ENCODE measurements at regions not wholly inside any gene's neighbourhood (a gene's known extent, or its start where the extent isn't known, plus 50 kb on each side); places are given as distances from the start of the nearest gene placed in this dataset.

DNA sequence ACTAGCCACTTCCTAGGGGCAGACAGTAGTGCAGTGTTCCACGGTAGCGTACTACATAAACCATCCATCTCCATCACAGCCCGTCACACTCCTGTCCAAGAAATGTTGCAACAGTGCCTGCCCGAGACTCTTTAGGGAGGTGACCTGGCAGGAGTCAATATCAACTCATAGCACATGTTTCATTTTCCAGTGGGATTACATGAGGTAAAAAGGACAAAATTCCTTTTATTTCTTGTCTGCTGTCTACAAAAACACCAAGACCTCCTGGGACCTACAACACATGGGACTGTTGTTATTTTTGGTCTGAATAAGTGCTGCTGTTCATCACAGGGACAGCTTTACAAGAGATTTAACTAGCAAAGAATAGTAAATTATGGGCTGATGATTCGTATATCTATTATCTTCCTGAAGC is 99.9 kb downstream of the MPP7 start:
- DNase-seq (peak in 1 of 2 donors; percentile 62), ATAC-seq (ENCODE audit: low FRiP score) (peak; percentile 84)
- Histone ChIP-seq H3K27ac (ENCODE audit: low read depth in 1 of 2, low read length in 2 of 2) (no peak overlapping the region), H3K4me1 (ENCODE audit: control insufficient read depth in 1 of 2, insufficient read depth in 2 of 2, low read length in 2 of 2) (peaks cover 0 to 6% of the 10 kb centered on the region in 2 donors), H3K36me3 (ENCODE audit: control insufficient read depth in 1 of 2, insufficient read depth in 2 of 2, low read length in 1 of 2) (no peaks in the 10 kb centered on the region), H3K9me3 (ENCODE audit: control insufficient read depth, low read length) (peaks cover under 1% of the 10 kb centered on the region), H3K27me3 (ENCODE audit: control insufficient read depth in 1 of 2, insufficient read depth in 2 of 2, low read length in 1 of 2) (no peaks in the 10 kb centered on the region), H3K4me3 (ENCODE audit: low read length in 2 of 2) (no peak overlapping the region)
- 21 to 22% methylated on average over 5 of the region's 5 CpGs for WGBS, 2 donors
- intact Hi-C loops (cut with DNase I), result no loop called here

DNA sequence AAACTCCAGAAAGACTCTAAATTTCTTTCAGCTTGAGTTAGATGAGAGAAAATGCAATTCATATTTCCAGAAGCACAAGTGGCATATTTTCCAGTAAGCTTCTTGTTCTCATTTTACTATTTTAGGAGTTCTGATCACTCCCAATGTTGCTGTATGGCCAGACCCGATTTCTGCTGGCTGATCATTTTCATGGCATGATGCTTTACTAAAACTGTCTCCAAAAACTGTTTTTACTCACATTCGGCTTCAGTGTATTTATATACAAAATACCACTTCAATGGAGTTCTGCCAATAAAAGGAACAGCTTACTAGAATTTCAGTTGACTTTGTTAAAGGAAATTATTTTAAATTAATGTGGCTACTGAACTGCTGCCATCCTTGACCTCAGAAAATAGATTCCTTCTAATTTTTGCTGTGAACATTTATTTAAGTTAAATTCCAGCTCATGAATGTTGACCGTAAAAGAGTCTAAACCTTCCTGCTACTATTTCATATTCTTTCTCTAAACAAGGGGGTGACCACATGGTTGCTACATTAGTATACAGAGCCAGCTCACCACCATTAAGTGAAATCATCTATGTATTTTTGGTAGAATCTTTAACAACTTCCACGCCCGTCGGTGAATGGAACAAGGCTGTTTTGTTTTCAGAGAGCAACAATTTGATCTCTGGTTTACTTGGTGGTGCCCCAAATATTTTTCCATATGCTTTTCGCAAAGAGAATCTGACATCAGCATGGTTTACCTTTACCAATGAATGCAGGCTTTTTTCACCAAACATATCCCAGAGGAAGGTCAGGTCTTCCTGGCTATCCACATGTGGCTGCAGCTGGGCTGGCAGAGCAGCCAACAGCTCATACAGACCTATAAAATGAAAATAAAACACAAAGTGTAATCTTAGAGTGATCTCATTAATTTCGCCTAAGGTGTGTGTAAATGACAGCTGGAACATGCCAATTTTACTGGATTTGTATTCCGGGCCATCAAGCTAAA is 101.2 kb downstream of the MPP7 start:
- Histone ChIP-seq H3K36me3 (ENCODE audit: control insufficient read depth in 1 of 2, insufficient read depth in 2 of 2, low read length in 1 of 2) (no peaks in the 10 kb centered on the region), H3K27ac (ENCODE audit: low read depth in 1 of 2, low read length in 2 of 2) (no peak overlapping the region), H3K4me1 (ENCODE audit: control insufficient read depth in 1 of 2, insufficient read depth in 2 of 2, low read length in 2 of 2) (peaks cover 0 to 6% of the 10 kb centered on the region in 2 donors), H3K27me3 (ENCODE audit: control insufficient read depth in 1 of 2, insufficient read depth in 2 of 2, low read length in 1 of 2) (no peaks in the 10 kb centered on the region), H3K9me3 (ENCODE audit: control insufficient read depth, low read length) (no peaks in the 10 kb centered on the region), H3K4me3 (ENCODE audit: low read length in 2 of 2) (no peak overlapping the region)
- intact Hi-C loops (cut with DNase I), result no loop called here
- no peak for DNase-seq
- no peak for ATAC-seq (ENCODE audit: low FRiP score)
- WGBS, 2 donors, result 66 to 68% methylated on average over 9 of the region's 9 CpGs

DNA sequence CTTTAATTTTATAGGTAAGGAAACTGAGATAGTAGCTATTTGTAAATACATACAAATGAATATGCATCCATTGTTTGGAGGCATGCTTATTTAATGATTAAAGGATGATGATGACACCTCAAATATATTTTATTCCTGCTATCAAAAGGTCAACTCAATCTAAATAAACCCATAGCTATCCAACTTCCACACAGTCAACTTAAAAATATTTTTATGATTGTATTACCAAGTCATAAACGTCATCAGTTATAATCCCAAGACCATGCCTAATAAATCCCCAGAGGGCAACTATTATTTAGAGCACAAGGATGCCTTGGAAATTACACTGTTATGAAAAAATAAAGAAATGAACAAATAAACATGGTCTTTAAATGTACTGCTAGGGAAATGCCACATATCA is 102.1 kb downstream of the MPP7 start:
- DNase-seq, result no peak
- H3K4me3 ChIP-seq (ENCODE audit: low read length in 2 of 2), result no peak overlapping the region
- 27 to 34% methylated on average over 1 of the region's 1 CpG for WGBS, 2 donors

DNA sequence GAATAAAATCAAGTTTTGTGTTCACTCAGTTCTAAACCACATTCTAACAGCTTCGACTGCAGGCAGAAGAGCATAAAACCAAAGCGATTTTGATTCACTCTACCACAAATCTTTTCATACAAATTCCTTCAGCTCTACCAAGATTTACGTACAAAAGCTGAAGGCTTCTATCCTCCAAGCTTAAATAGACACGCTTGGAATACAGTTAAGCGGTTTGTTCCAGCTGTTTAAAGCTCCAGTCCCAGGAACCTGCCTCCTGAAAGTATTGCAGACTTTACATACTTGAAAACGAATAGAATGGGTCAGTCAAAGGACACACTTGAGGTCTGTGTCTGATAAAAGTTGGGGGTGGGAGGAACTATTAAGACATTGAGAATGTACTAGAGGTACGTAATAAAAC is 102.9 kb downstream of the MPP7 start:
- DNase-seq, result no peak
- no peak for ATAC-seq (ENCODE audit: low FRiP score)
- Histone ChIP-seq H3K4me3 (ENCODE audit: low read length in 2 of 2) (no peak overlapping the region), H3K27me3 (ENCODE audit: control insufficient read depth in 1 of 2, insufficient read depth in 2 of 2, low read length in 1 of 2) (no peaks in the 10 kb centered on the region), H3K27ac (ENCODE audit: low read depth in 1 of 2, low read length in 2 of 2) (no peak overlapping the region), H3K36me3 (ENCODE audit: control insufficient read depth in 1 of 2, insufficient read depth in 2 of 2, low read length in 1 of 2) (no peaks in the 10 kb centered on the region), H3K9me3 (ENCODE audit: control insufficient read depth, low read length) (no peaks in the 10 kb centered on the region), H3K4me1 (ENCODE audit: control insufficient read depth in 1 of 2, insufficient read depth in 2 of 2, low read length in 2 of 2) (peaks cover 0 to 6% of the 10 kb centered on the region in 2 donors)
- 90 to 91% methylated on average over 7 of the region's 7 CpGs for WGBS, 2 donors
- intact Hi-C loops (cut with DNase I), result no loop called here

More for the DNA sequence above, 102.1 kb downstream of the MPP7 start:
- ATAC-seq (ENCODE audit: low FRiP score), result no peak
- Histone ChIP-seq H3K36me3 (ENCODE audit: control insufficient read depth in 1 of 2, insufficient read depth in 2 of 2, low read length in 1 of 2) (no peaks in the 10 kb centered on the region), H3K27ac (ENCODE audit: low read depth in 1 of 2, low read length in 2 of 2) (no peak overlapping the region), H3K27me3 (ENCODE audit: control insufficient read depth in 1 of 2, insufficient read depth in 2 of 2, low read length in 1 of 2) (no peaks in the 10 kb centered on the region), H3K9me3 (ENCODE audit: control insufficient read depth, low read length) (no peaks in the 10 kb centered on the region), H3K4me1 (ENCODE audit: control insufficient read depth in 1 of 2, insufficient read depth in 2 of 2, low read length in 2 of 2) (peaks cover 0 to 6% of the 10 kb centered on the region in 2 donors)
- intact Hi-C loops (cut with DNase I), result no loop called here

DNA sequence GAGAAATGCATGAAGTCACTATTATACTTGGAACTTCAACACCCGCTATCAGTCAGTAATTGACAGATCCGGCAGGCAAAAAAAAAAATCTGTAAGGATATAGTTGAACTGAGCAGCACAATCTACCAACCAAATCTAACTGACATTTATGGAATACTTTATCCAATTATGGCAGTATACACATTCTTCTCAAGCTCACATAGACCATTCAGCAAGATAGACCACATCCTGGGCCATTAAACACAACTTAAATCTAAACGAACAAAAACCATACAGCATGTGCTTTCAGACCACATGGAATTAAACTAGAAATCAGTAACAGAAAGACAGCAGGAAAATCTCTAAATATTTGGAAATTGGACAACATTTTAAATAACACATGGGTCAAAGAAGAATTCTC is 112.7 kb downstream of the MPP7 start:
- Histone ChIP-seq H3K4me3 (ENCODE audit: low read length in 2 of 2) (no peak overlapping the region), H3K36me3 (ENCODE audit: control insufficient read depth in 1 of 2, insufficient read depth in 2 of 2, low read length in 1 of 2) (no peaks in the 10 kb centered on the region), H3K27ac (ENCODE audit: low read depth in 1 of 2, low read length in 2 of 2) (no peak overlapping the region), H3K27me3 (ENCODE audit: control insufficient read depth in 1 of 2, insufficient read depth in 2 of 2, low read length in 1 of 2) (no peaks in the 10 kb centered on the region), H3K4me1 (ENCODE audit: control insufficient read depth in 1 of 2, insufficient read depth in 2 of 2, low read length in 2 of 2) (no peaks in the 10 kb centered on the region), H3K9me3 (ENCODE audit: control insufficient read depth, low read length) (no peaks in the 10 kb centered on the region)
- WGBS, 2 donors, result 63 to 72% methylated on average over 3 of the region's 3 CpGs
- DNase-seq (no peak), ATAC-seq (ENCODE audit: low FRiP score) (no peak)
- intact Hi-C loops (cut with DNase I), result no loop called here

DNA sequence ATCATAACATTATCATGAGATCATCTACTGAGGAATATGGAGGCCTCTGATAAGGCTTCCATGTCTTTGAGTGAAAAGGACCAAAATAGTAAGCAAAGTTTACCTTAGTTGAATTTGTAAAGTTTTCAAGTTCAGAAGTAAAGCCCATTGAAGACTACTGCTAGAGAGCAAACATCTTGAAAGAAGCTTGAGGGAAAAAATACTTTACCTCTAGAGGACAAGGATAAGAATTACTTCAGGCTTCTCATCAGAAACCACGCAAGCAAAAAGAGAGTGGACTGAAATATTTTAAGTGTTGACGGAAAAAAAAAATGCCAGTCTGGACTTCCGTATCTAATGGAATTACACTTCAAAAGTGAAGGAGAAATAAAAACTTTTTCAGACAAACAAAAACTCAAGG is 114.3 kb downstream of the MPP7 start:
- no peak overlapping the region for H3K4me3 ChIP-seq (ENCODE audit: low read length in 2 of 2)
- no peak overlapping the region for H3K27ac ChIP-seq (ENCODE audit: low read depth in 1 of 2, low read length in 2 of 2)
- intact Hi-C loops (cut with DNase I), result no loop called here
- 83 to 89% methylated on average over 3 of the region's 3 CpGs for WGBS, 2 donors
- ATAC-seq (ENCODE audit: low FRiP score) (no peak), DNase-seq (no peak)
- H3K4me1 ChIP-seq (ENCODE audit: control insufficient read depth in 1 of 2, insufficient read depth in 2 of 2, low read length in 2 of 2), result no peaks in the 10 kb centered on the region
- H3K9me3 ChIP-seq (ENCODE audit: control insufficient read depth, low read length), result no peaks in the 10 kb centered on the region
- H3K27me3 ChIP-seq (ENCODE audit: control insufficient read depth in 1 of 2, insufficient read depth in 2 of 2, low read length in 1 of 2), result no peaks in the 10 kb centered on the region
- H3K36me3 ChIP-seq (ENCODE audit: control insufficient read depth in 1 of 2, insufficient read depth in 2 of 2, low read length in 1 of 2), result no peaks in the 10 kb centered on the region

DNA sequence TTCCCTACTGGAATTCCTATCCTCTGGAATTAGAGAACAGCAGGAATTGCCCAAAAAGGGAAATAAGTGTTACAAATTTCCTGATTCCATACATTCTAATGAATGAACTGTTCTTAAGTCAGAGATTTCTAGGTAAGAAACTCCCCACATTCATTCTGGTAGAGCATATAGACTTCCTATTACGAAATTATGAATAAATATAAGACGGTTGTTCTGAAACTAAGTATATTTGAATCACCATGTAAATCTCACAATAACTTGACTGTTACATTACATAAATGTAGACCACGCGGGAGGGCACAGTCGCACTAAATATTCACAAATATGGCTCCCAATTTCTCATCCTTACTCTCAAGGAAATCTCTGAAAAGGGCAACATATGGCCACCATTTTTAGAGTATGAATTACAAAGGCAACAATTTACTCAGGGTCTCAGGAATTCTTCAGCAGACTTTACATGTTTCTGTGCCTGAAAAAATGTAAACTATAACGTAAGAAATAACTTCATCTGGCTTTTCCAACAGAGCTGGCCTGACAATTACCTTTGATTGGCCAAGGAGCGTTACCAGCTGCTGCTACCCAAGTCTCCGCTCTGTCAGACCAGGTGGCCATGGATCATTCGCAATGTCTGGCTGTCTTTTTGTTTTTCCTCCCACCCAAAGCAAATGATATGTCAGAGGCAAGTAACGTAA is 115.8 kb downstream of the MPP7 start:
- Histone ChIP-seq H3K27ac (ENCODE audit: low read depth in 1 of 2, low read length in 2 of 2) (no peak overlapping the region), H3K4me3 (ENCODE audit: low read length in 2 of 2) (no peak overlapping the region), H3K9me3 (ENCODE audit: control insufficient read depth, low read length) (no peaks in the 10 kb centered on the region), H3K36me3 (ENCODE audit: control insufficient read depth in 1 of 2, insufficient read depth in 2 of 2, low read length in 1 of 2) (no peaks in the 10 kb centered on the region), H3K27me3 (ENCODE audit: control insufficient read depth in 1 of 2, insufficient read depth in 2 of 2, low read length in 1 of 2) (no peaks in the 10 kb centered on the region), H3K4me1 (ENCODE audit: control insufficient read depth in 1 of 2, insufficient read depth in 2 of 2, low read length in 2 of 2) (no peaks in the 10 kb centered on the region)
- 95 to 96% methylated on average over 10 of the region's 10 CpGs for WGBS, 2 donors
- intact Hi-C loops (cut with DNase I), result no loop called here
- DNase-seq (no peak), ATAC-seq (ENCODE audit: low FRiP score) (no peak)

DNA sequence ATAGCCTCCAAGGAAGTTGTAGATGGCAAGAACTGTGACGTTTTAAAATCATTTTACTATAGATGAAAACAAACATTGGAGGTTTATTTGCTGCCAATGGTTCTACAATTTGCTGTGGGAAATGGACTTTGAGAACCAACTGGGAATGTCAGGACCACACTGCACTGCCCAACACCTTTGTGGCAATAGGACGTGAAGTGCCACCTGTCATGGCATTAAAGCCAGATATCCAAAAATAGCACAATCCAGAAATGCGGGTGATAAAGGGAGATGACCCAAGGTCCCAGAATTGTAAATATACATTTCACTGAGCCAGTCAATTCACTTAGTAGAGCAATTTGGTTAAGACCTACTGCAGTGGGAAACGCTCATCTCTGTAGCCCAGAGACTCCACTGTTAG is 116.4 kb downstream of the MPP7 start:
- no peak overlapping the region for H3K27ac ChIP-seq (ENCODE audit: low read depth in 1 of 2, low read length in 2 of 2)
- no peaks in the 10 kb centered on the region for H3K27me3 ChIP-seq (ENCODE audit: control insufficient read depth in 1 of 2, insufficient read depth in 2 of 2, low read length in 1 of 2)
- no peaks in the 10 kb centered on the region for H3K36me3 ChIP-seq (ENCODE audit: control insufficient read depth in 1 of 2, insufficient read depth in 2 of 2, low read length in 1 of 2)
- WGBS, 2 donors, result 87 to 90% methylated on average over 4 of the region's 4 CpGs
- no peaks in the 10 kb centered on the region for H3K4me1 ChIP-seq (ENCODE audit: control insufficient read depth in 1 of 2, insufficient read depth in 2 of 2, low read length in 2 of 2)
- intact Hi-C loops (cut with DNase I), result no loop called here
- DNase-seq, result no peak
- no peak for ATAC-seq (ENCODE audit: low FRiP score)
- H3K9me3 ChIP-seq (ENCODE audit: control insufficient read depth, low read length), result no peaks in the 10 kb centered on the region
- no peak overlapping the region for H3K4me3 ChIP-seq (ENCODE audit: low read length in 2 of 2)

Data from aorta (tissue), 5 donors.